NCI-H2081 (cell line): ENCODE measurements at regions not wholly inside any gene's neighbourhood (a gene's known extent, or its start where the extent isn't known, plus 50 kb on each side); places are given as distances from the start of the nearest gene placed in this dataset.

Experiments
- DNase-seq, 2 experiments: peaks; one replicate each; lab custom pipeline; 2025; lab: John Stamatoyannopoulos, UW

GRCh38 chr22:49437356-49437755, 390.3 kb downstream of the BRD1 start:
- no peak for DNase-seq

GRCh38 chr22:49436056-49436455, 391.6 kb downstream of the BRD1 start:
- DNase-seq = no peak

GRCh38 chr22:49435596-49435995, 392.1 kb downstream of the BRD1 start:
- no peak for DNase-seq

- no peak for DNase-seq
Measured at GRCh38 chr22:49433717-49434611, 393.7 kb downstream of the BRD1 start.

GRCh38 chr22:49432897-49433443, 394.7 kb downstream of the BRD1 start:
- no peak for DNase-seq

GRCh38 chr22:49432211-49432896, 395.3 kb downstream of the BRD1 start:
- no peak for DNase-seq

GRCh38 chr22:49431551-49431950, 396.1 kb downstream of the BRD1 start:
- no peak for DNase-seq

GRCh38 chr22:49429066-49429465, 398.6 kb downstream of the BRD1 start:
- DNase-seq = no peak

GRCh38 chr22:49427941-49428340, 399.7 kb downstream of the BRD1 start:
- DNase-seq = no peak

GRCh38 chr22:49427341-49427740, 400.3 kb downstream of the BRD1 start:
- DNase-seq = no peak

- DNase-seq = no peak
Measured at GRCh38 chr22:49426618-49427266, 400.9 kb downstream of the BRD1 start.

- DNase-seq = no peak
Measured at GRCh38 chr22:49426098-49426497, 401.6 kb downstream of the BRD1 start.

- no peak for DNase-seq
Measured at GRCh38 chr22:49425356-49425755, 402.3 kb downstream of the BRD1 start.

GRCh38 chr22:49424893-49425270, 402.8 kb downstream of the BRD1 start:
- DNase-seq = no peak

GRCh38 chr22:49423125-49423650, 404.5 kb downstream of the BRD1 start:
- no peak for DNase-seq

GRCh38 chr22:49422701-49423100, 405.0 kb downstream of the BRD1 start:
- DNase-seq = no peak

- DNase-seq = no peak
Measured at GRCh38 chr22:49420651-49421050, 407.0 kb downstream of the BRD1 start.

- DNase-seq = no peak
Measured at GRCh38 chr22:49419661-49420060, 408.0 kb downstream of the BRD1 start.

GRCh38 chr22:49418943-49419342, 408.7 kb downstream of the BRD1 start:
- no peak for DNase-seq

GRCh38 chr22:49418341-49418894, 409.3 kb downstream of the BRD1 start:
- DNase-seq = no peak

GRCh38 chr22:49417833-49418232, 409.8 kb downstream of the BRD1 start:
- DNase-seq = no peak

- no peak for DNase-seq
Measured at GRCh38 chr22:49417326-49417725, 410.3 kb downstream of the BRD1 start.
